Immature natural killer cell (primary cell): ENCODE measurements at regions not wholly inside any gene's neighbourhood (a gene's known extent, or its start where the extent isn't known, plus 50 kb on each side); places are given as distances from the start of the nearest gene placed in this dataset.
"Not testable (repeated sequence)": the region's sequence is repeated elsewhere in the genome, so short reads cannot be mapped to it uniquely, and the experiment has no call there.

Experiments
- DNase-seq, 3 donors: peaks; one replicate each; pipeline ENCODE4 v3.0.0; 2022; ENCODE audit warnings: mixed read lengths in 1 of 3
- H3K27ac Mint-ChIP-seq, 6 donors: one replicate each; pipeline ENCODE4 v1.8.0; 2020; ENCODE audit warnings: mixed read lengths in 6 of 6, mild to moderate bottlenecking in 5 of 6, inconsistent platforms in 4 of 6, moderate library complexity in 3 of 6
- H3K27me3 Mint-ChIP-seq, 3 donors: one replicate each; pipeline ENCODE4 v1.8.0; 2020 to 2021; ENCODE audit warnings: low read depth in 3 of 3, mild to moderate bottlenecking in 3 of 3, mixed read lengths in 3 of 3, moderate library complexity in 3 of 3, inconsistent platforms in 1 of 3
- H3K36me3 Mint-ChIP-seq, 3 donors: one replicate each; pipeline ENCODE4 v1.8.0; 2020; ENCODE audit warnings: mixed read lengths in 3 of 3, inconsistent platforms in 2 of 3, mild to moderate bottlenecking in 2 of 3
- H3K4me1 Mint-ChIP-seq, 2 donors: one replicate each; pipeline ENCODE4 v1.8.0; 2020; ENCODE audit warnings: inconsistent platforms in 2 of 2, mild to moderate bottlenecking in 2 of 2, mixed read lengths in 2 of 2, moderate library complexity in 1 of 2
- H3K4me3 Mint-ChIP-seq, 5 donors: one replicate each; pipeline ENCODE4 v1.8.0; 2020; ENCODE audit warnings: mild to moderate bottlenecking in 5 of 5, mixed read lengths in 5 of 5, inconsistent platforms in 3 of 5, moderate library complexity in 3 of 5
- H3K9me3 Mint-ChIP-seq, 6 donors: one replicate each; pipeline ENCODE4 v1.8.0; 2020; ENCODE audit warnings: mild to moderate bottlenecking in 6 of 6, mixed read lengths in 6 of 6, inconsistent platforms in 4 of 6, moderate library complexity in 3 of 6

DNA sequence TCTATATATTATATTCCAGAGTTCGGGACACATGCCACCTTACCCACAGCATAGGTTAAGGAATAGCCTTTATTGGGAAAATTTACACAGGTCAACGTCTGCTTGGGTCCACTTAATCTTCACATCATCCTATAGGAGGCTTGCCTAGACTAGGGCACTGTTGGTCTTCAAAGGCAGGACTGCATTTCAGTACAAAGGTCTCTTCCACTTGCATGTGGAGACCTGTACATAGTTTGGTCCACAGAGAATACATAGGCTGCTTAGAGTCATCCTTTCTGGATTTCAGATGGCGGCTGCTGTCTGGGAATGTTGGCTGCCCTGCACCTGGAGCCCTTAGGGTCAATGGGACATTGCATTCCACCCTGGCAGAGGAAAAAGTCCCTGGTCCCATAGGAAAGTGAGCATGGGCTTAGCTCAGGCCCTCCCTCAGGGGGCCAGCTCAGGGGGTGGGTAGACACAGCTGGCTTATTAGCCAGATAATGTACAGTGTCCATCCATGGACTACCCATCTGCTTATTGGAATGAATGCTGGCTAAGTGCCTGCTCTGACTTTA lies 75.3 kb upstream of the TGFBR2 start:
- H3K36me3 Mint-ChIP-seq = no peaks in the 10 kb centered on the region
- DNase-seq = no peak
- H3K27ac Mint-ChIP-seq = no peak overlapping the region
- H3K4me3 Mint-ChIP-seq = no peak overlapping the region
- H3K9me3 Mint-ChIP-seq = no peaks in the 10 kb centered on the region
- peaks cover 1 to 11% (median 4%) of the 10 kb centered on the region in 3 donors for H3K27me3 Mint-ChIP-seq
- no peaks in the 10 kb centered on the region for H3K4me1 Mint-ChIP-seq

DNA sequence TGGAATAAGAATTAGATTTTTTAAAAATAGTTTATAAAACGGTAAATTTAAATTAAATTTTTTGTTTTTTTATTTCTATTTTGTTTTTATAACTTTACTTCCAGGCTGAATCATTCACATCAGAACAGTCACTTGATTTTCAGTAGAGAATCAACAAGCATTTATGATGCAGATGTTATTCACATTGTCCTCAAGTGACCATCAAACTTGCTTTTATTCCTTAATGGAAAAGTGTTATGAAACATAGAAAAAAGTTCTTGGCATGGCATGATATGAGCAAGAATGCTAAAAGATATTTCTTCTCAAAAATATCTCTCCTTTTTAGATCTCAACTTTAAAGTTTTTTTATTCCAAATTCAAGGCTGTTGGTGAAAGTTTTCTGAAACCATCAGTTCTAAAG lies 70.9 kb upstream of the TGFBR2 start:
- Mint-ChIP-seq H3K36me3 (no peaks in the 10 kb centered on the region), H3K27me3 (peaks cover 0 to 8% (median 0%) of the 10 kb centered on the region in 3 donors), H3K4me1 (no peaks in the 10 kb centered on the region), H3K4me3 (no peak overlapping the region), H3K9me3 (peaks cover 0 to 3% (median 0%) of the 10 kb centered on the region in 6 donors), H3K27ac (no peak overlapping the region)
- no peak for DNase-seq

- H3K9me3 Mint-ChIP-seq = peaks cover 0 to 3% (median 0%) of the 10 kb centered on the region in 6 donors
- no peak overlapping the region for H3K27ac Mint-ChIP-seq
- no peaks in the 10 kb centered on the region for H3K36me3 Mint-ChIP-seq
- H3K4me3 Mint-ChIP-seq = no peak overlapping the region
- H3K4me1 Mint-ChIP-seq = no peaks in the 10 kb centered on the region
- peaks cover 0 to 2% (median 0%) of the 10 kb centered on the region in 3 donors for H3K27me3 Mint-ChIP-seq
- DNase-seq = no peak
These were observed 67.6 kb upstream of the TGFBR2 start for GRCh38 chr3:30538791-30539190.

GRCh38 chr3:30539206-30539605 lies 67.2 kb upstream of the TGFBR2 start:
- no peaks in the 10 kb centered on the region for H3K36me3 Mint-ChIP-seq
- H3K9me3 Mint-ChIP-seq = peaks cover 0 to 3% (median 0%) of the 10 kb centered on the region in 6 donors
- no peak overlapping the region for H3K4me3 Mint-ChIP-seq
- no peak overlapping the region for H3K27ac Mint-ChIP-seq
- H3K27me3 Mint-ChIP-seq = peaks cover 0 to 2% (median 0%) of the 10 kb centered on the region in 3 donors
- no peaks in the 10 kb centered on the region for H3K4me1 Mint-ChIP-seq
- no peak for DNase-seq

DNA sequence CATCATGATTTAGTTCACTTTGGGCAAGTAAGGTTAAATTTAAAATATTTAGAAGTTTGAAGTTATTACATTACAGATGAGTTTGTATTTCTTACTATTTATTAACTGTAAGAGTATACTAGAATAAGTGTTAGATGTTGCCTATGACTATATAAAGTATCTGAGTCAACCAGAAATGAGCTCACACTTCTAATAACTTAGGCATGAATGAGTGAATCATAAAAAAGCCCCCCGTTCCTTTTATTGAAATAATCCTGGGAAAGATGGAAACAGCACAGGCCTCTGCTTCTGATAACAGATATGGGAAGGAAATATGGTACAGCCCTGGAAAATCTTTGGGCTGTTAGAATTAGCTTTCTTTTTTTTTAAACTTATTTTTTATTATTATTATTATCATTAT lies 66.6 kb upstream of the TGFBR2 start:
- H3K9me3 Mint-ChIP-seq = peaks cover 0 to 3% (median 0%) of the 10 kb centered on the region in 6 donors
- no peak for DNase-seq
- no peak overlapping the region for H3K27ac Mint-ChIP-seq
- peaks cover 0 to 2% (median 0%) of the 10 kb centered on the region in 3 donors for H3K27me3 Mint-ChIP-seq
- H3K4me1 Mint-ChIP-seq = no peaks in the 10 kb centered on the region
- no peaks in the 10 kb centered on the region for H3K36me3 Mint-ChIP-seq
- H3K4me3 Mint-ChIP-seq = no peak overlapping the region

DNA sequence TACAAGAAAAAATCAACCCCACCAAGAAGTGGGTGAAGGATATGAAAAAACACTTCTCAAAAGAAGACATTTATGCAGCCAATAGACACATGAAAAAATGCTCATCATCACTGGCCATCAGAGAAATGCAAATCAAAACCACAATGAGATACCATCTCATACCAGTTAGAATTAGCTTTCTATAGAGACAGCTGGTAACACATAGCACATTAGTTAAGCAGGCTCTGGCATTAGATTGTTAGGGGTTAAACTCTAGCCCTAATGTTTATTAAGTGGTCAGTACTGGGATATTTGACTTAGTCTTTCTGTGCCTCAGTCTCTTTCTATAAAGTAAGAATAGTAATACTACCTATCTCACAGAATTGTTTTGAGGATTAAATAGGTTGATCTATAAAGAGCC lies 65.2 kb upstream of the TGFBR2 start:
- not testable (repeated sequence) for H3K9me3 Mint-ChIP-seq, H3K27me3 Mint-ChIP-seq, H3K4me1 Mint-ChIP-seq, DNase-seq, H3K36me3 Mint-ChIP-seq, H3K27ac Mint-ChIP-seq, H3K4me3 Mint-ChIP-seq

DNA sequence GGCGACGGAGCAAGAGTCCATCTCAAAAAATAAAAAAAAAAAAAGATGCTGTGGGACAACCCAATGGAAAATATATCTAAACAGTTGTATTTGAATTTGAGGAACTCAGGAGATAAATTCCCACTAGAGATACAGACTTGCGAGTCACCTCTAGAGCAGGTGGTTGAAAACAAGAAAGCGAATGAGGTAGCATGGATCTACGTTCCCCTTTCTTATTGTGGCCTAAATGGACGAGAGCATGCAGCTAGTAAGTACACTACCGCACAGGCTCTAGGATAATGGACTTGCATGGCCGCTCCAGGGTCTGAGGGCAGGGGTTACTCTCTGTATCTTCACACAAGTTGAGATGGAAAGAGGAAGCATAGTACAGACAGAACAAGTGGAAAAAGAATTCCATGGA lies 63.5 kb upstream of the TGFBR2 start:
- Mint-ChIP-seq H3K4me1 (no peaks in the 10 kb centered on the region), H3K9me3 (no peaks in the 10 kb centered on the region), H3K4me3 (no peak overlapping the region)

DNA sequence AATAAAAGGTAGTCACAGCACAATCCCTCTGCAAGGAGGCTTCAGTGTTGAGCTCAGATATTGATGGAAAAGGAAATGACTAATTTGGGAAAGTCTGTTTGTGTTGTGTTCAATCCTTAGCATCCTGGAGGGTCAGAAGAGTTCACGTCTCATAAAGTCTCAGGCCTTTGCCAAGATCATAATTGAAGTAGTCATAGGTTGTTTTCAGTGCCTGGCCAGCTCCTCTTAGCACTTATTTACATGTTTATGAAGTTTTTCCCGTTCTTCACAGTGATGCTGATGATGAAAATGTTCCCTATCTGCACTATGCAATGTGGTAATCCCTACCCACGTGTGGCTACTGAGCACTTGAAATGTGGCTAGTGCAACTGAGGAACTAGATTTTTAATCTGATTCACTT lies 61.6 kb upstream of the TGFBR2 start:
- no peak for DNase-seq
- Mint-ChIP-seq H3K27ac (peak overlapping the region in 1 of 6 donors; percentile 19), H3K4me3 (no peak overlapping the region), H3K27me3 (no peaks in the 10 kb centered on the region), H3K36me3 (no peaks in the 10 kb centered on the region), H3K4me1 (no peaks in the 10 kb centered on the region), H3K9me3 (no peaks in the 10 kb centered on the region)

More for the DNA sequence above, 63.5 kb upstream of the TGFBR2 start:
- DNase-seq = no peak
- H3K27ac Mint-ChIP-seq = no peak overlapping the region
- no peaks in the 10 kb centered on the region for H3K36me3 Mint-ChIP-seq
- H3K27me3 Mint-ChIP-seq = no peaks in the 10 kb centered on the region

DNA sequence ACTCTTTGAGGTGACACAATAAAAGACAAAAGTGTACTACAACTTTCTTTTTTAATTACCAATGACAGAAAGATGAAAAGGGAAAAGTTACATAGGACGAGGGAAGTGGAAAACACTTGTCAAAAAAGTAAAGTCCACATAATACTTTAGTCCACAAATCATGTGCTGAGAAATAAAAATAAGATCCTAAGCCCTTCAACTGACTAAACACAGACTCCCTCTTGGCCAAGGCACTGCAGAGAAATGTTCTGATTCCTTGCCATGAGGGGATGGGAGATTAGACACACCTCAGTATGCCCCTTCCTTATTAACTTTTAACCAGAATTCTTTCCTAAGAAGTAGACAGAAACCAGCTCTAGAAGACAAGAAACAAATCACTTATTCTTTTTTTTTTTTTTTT lies 59.5 kb upstream of the TGFBR2 start:
- H3K27ac Mint-ChIP-seq = no peak overlapping the region
- H3K9me3 Mint-ChIP-seq = no peaks in the 10 kb centered on the region
- H3K27me3 Mint-ChIP-seq = no peaks in the 10 kb centered on the region
- no peaks in the 10 kb centered on the region for H3K36me3 Mint-ChIP-seq
- H3K4me1 Mint-ChIP-seq = no peaks in the 10 kb centered on the region
- no peak for DNase-seq
- H3K4me3 Mint-ChIP-seq = no peak overlapping the region

GRCh38 chr3:30547716-30548115 lies 58.7 kb upstream of the TGFBR2 start:
- Mint-ChIP-seq H3K9me3 (no peaks in the 10 kb centered on the region), H3K4me1 (no peaks in the 10 kb centered on the region), H3K27me3 (no peaks in the 10 kb centered on the region), H3K36me3 (no peaks in the 10 kb centered on the region), H3K4me3 (no peak overlapping the region), H3K27ac (no peak overlapping the region)
- no peak for DNase-seq

GRCh38 chr3:30548600-30548999 lies 57.8 kb upstream of the TGFBR2 start:
- Mint-ChIP-seq H3K27ac (no peak overlapping the region), H3K9me3 (no peaks in the 10 kb centered on the region), H3K4me3 (no peak overlapping the region), H3K27me3 (no peaks in the 10 kb centered on the region), H3K4me1 (no peaks in the 10 kb centered on the region), H3K36me3 (no peaks in the 10 kb centered on the region)
- peak; percentile 8 to 28 (median 10) for DNase-seq

GRCh38 chr3:30549600-30549999 lies 56.8 kb upstream of the TGFBR2 start:
- Mint-ChIP-seq H3K4me3 (no peak overlapping the region), H3K36me3 (peaks cover 0 to 4% (median 0%) of the 10 kb centered on the region in 3 donors), H3K27ac (no peak overlapping the region), H3K4me1 (no peaks in the 10 kb centered on the region), H3K9me3 (no peaks in the 10 kb centered on the region), H3K27me3 (peaks cover 0 to 3% (median 1%) of the 10 kb centered on the region in 3 donors)
- DNase-seq = no peak

DNA sequence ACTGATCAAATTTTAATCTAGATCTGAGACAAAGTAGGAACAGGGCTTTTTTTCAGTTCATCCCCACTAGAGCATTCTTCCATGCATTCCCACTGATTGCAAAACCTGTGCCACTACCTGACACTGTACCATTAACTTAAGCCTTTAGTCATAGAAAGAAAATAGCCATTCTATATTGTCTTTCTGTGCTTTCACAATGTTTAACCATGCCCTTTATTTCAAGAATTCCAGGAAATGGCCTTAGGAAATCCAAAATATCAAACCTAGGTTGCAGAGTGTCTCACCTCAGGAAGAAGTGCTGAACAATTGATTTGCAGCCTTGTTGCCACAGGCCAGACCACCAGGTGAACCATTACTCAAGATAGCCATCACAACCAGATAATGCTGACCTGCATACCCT lies 56.2 kb upstream of the TGFBR2 start:
- peaks cover 0 to 3% (median 1%) of the 10 kb centered on the region in 3 donors for H3K27me3 Mint-ChIP-seq
- no peaks in the 10 kb centered on the region for H3K9me3 Mint-ChIP-seq
- H3K4me1 Mint-ChIP-seq = no peaks in the 10 kb centered on the region
- H3K27ac Mint-ChIP-seq = no peak overlapping the region
- DNase-seq = no peak
- H3K4me3 Mint-ChIP-seq = no peak overlapping the region
- H3K36me3 Mint-ChIP-seq = peaks cover 0 to 4% (median 0%) of the 10 kb centered on the region in 3 donors

DNA sequence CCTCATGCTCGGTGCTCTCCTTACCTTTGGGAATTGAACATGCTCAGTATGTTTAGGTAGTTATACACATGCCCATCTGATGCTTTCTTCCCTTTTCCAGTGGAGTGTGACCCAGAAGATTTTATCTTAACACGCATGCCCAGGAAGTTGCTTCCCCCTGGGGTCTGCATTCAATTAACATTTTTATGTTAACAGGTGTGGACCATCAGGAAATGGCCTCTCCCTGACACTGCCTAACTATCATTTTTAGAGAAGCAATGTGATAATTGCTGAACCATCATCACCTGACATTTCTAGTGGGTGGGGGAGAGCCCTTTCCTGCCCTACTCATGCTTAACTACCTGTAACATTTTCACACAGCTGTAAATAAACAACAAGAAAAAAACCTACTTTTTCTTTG lies 55.1 kb upstream of the TGFBR2 start:
- Mint-ChIP-seq H3K9me3 (no peaks in the 10 kb centered on the region), H3K4me3 (no peak overlapping the region), H3K27ac (no peak overlapping the region), H3K4me1 (no peaks in the 10 kb centered on the region), H3K36me3 (peaks cover 0 to 4% (median 0%) of the 10 kb centered on the region in 3 donors), H3K27me3 (peaks cover 0 to 3% (median 1%) of the 10 kb centered on the region in 3 donors)
- DNase-seq = no peak

DNA sequence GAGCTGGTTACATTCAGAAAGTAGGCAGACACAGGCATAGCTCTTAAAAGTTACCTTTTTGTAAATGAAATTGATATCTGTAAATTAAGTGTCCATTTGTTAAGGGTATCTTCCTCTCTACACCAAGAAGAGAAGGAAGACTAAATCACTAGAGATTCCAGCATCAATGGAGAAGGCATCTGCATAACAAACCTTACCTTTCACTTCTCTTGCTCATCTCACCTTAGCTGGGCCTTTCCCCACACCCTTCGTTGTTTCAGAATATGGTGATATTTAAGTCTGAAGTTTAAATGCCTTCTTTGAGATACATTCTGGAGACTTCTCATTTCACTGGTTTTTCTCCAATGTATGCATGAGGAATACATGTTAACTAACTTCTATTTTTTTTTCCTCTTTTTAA lies 54.5 kb upstream of the TGFBR2 start:
- H3K9me3 Mint-ChIP-seq = no peaks in the 10 kb centered on the region
- H3K36me3 Mint-ChIP-seq = peaks cover 0 to 4% (median 0%) of the 10 kb centered on the region in 3 donors
- H3K27me3 Mint-ChIP-seq = peaks cover 0 to 3% (median 1%) of the 10 kb centered on the region in 3 donors
- no peak overlapping the region for H3K4me3 Mint-ChIP-seq
- no peaks in the 10 kb centered on the region for H3K4me1 Mint-ChIP-seq
- no peak overlapping the region for H3K27ac Mint-ChIP-seq
- DNase-seq = no peak
